Cardiac fibroblast (primary cell): ENCODE measurements at regions not wholly inside any gene's neighbourhood (a gene's known extent, or its start where the extent isn't known, plus 50 kb on each side); places are given as distances from the start of the nearest gene placed in this dataset.

Experiments
- DNase-seq, 2 donors: peaks; one replicate each; pipeline versions ENCODE4 v3.0.0 to v3.0.0-alpha.2; 2010; ENCODE audit warnings: low read depth in 2 of 2
- H3K4me3 ChIP-seq, 2 donors: replicated peaks in 1 of 2; 1 replicate in 1 of 2; 2 replicates in 1 of 2; pipeline ENCODE4 v1.5.1; 2011; ENCODE audit warnings: low read depth in 2 of 2, low read length in 2 of 2, mild to moderate bottlenecking in 2 of 2, moderate library complexity in 1 of 2
- CTCF ChIP-seq: IDR thresholded peaks from one replicate; pipeline ENCODE4 v1.5.1; 2011; ENCODE audit warnings: low read depth, mild to moderate bottlenecking, low read length, inconsistent platforms

- no peak for TF ChIP-seq CTCF
- no peak overlapping the region for H3K4me3 ChIP-seq
- DNase-seq, result no peak
Observed at GRCh38 chr2:134181219-134181618, 72.7 kb upstream of the MGAT5 start.

GRCh38 chr2:134183679-134184078 lies 70.2 kb upstream of the MGAT5 start:
- H3K4me3 ChIP-seq, result no peak overlapping the region
- TF ChIP-seq CTCF, result no peak
- no peak for DNase-seq

- TF ChIP-seq CTCF, result no peak
- no peak overlapping the region for H3K4me3 ChIP-seq
- DNase-seq, result no peak
Observed at GRCh38 chr2:134185639-134186038, 68.2 kb upstream of the MGAT5 start.

- DNase-seq, result peak; percentile 61 to 82
- TF ChIP-seq CTCF, result no peak
- H3K4me3 ChIP-seq, result no peak overlapping the region
Observed at GRCh38 chr2:134189009-134189720, 64.7 kb upstream of the MGAT5 start.

- H3K4me3 ChIP-seq, result no peak overlapping the region
- no peak for TF ChIP-seq CTCF
- DNase-seq, result no peak
Observed at GRCh38 chr2:134190062-134190806, 63.6 kb upstream of the MGAT5 start.

GRCh38 chr2:134190807-134191203 lies 63.1 kb upstream of the MGAT5 start:
- no peak for DNase-seq
- TF ChIP-seq CTCF, result no peak
- no peak overlapping the region for H3K4me3 ChIP-seq
